Mesendoderm (in vitro differentiated cells): ENCODE measurements at regions not wholly inside any gene's neighbourhood (a gene's known extent, or its start where the extent isn't known, plus 50 kb on each side); places are given as distances from the start of the nearest gene placed in this dataset.
A peak's percentile ranks its signal among the peaks of the same experiment; 100 is the strongest.
"Not testable (repeated sequence)": the region's sequence is repeated elsewhere in the genome, so short reads cannot be mapped to it uniquely, and the experiment has no call there.

Experiments
- DNase-seq: peaks from one replicate; pipeline ENCODE4 v3.0.0; 2013
- H2AK5ac ChIP-seq: 2 replicates; pipeline ENCODE4 v1.6.1; 2013; ENCODE audit warnings: low read length, inconsistent platforms
- H2BK120ac ChIP-seq: 2 replicates; pipeline ENCODE4 v1.6.1; 2013; ENCODE audit warnings: low read depth, mild to moderate bottlenecking, low read length, moderate library complexity, mixed read lengths
- H2BK15ac ChIP-seq: replicated peaks from 2 replicates; pipeline ENCODE4 v1.6.1; 2013; ENCODE audit warnings: low read depth, mild to moderate bottlenecking, moderate library complexity
- H2BK5ac ChIP-seq: 2 replicates; pipeline ENCODE4 v1.6.1; 2013; ENCODE audit warnings: low read length, inconsistent platforms
- H3K18ac ChIP-seq: 2 replicates; pipeline ENCODE4 v1.6.1; 2013; ENCODE audit warnings: mild to moderate bottlenecking, low read length, mixed read lengths
- H3K23ac ChIP-seq: one replicate; pipeline ENCODE4 v1.6.1; 2013; ENCODE audit warnings: low read length
- H3K27ac ChIP-seq: 2 replicates; pipeline ENCODE4 v1.5.1; 2013; ENCODE audit warnings: low read depth, mild to moderate bottlenecking, inconsistent platforms, low read length, moderate library complexity
- H3K27me3 ChIP-seq: 2 replicates; pipeline ENCODE4 v1.6.1; 2013; ENCODE audit warnings: low read length, control low read depth, mild to moderate bottlenecking, inconsistent platforms; ENCODE audit not compliant: insufficient read depth, poor library complexity
- H3K36me3 ChIP-seq: 2 replicates; pipeline ENCODE4 v1.6.1; 2013; ENCODE audit warnings: low read length, inconsistent platforms; ENCODE audit not compliant: control insufficient read depth, insufficient read depth
- H3K4ac ChIP-seq: one replicate; pipeline ENCODE4 v1.6.1; 2013; ENCODE audit warnings: low read depth, mild to moderate bottlenecking, low read length, moderate library complexity
- H3K4me1 ChIP-seq: 2 replicates; pipeline ENCODE4 v1.6.1; 2013; ENCODE audit warnings: low read depth, low read length, inconsistent platforms; ENCODE audit not compliant: control insufficient read depth
- H3K4me2 ChIP-seq: 2 replicates; pipeline ENCODE4 v1.6.1; 2013; ENCODE audit warnings: low read length
- H3K4me3 ChIP-seq: 2 replicates; pipeline ENCODE4 v1.5.1; 2013; ENCODE audit warnings: mild to moderate bottlenecking, low read length
- H3K56ac ChIP-seq: one replicate; pipeline ENCODE4 v1.6.1; 2013; ENCODE audit warnings: low read length
- H3K79me1 ChIP-seq: 2 replicates; pipeline ENCODE4 v1.6.1; 2013; ENCODE audit warnings: low read length, inconsistent platforms
- H3K79me2 ChIP-seq: 2 replicates; pipeline ENCODE4 v1.6.1; 2013; ENCODE audit warnings: mild to moderate bottlenecking, low read length; ENCODE audit not compliant: control insufficient read depth, insufficient read depth
- H3K9ac ChIP-seq: 2 replicates; pipeline ENCODE4 v1.6.1; 2013; ENCODE audit warnings: low read length, inconsistent platforms
- H4K5ac ChIP-seq: one replicate; pipeline ENCODE4 v1.6.1; 2013; ENCODE audit warnings: low read length
- H4K8ac ChIP-seq: one replicate; pipeline ENCODE4 v1.6.1; 2013; ENCODE audit warnings: low read depth, mild to moderate bottlenecking, control low read depth, low read length, moderate library complexity
- WGBS: extraction: QIAGEN DNeasy Blood & Tissue Kit; methylation state at CpG from one replicate; pipeline ENCODE4 v1.1.7; 2013; ENCODE audit warnings: low lambda C conversion rate, missing lambda C conversion rate; ENCODE audit not compliant: insufficient coverage; ENCODE audit errors: extremely low coverage; 5-methylcytosine and 5-hydroxymethylcytosine counted together

GRCh38 chr11:38598418-38598817 lies 2000.4 kb upstream of the RAG2 start:
- Histone ChIP-seq H2AK5ac (no peak overlapping the region), H2BK120ac (no peak overlapping the region), H3K79me1 (no peaks in the 10 kb centered on the region), H3K23ac (no peak overlapping the region), H3K36me3 (no peaks in the 10 kb centered on the region), H4K5ac (no peak overlapping the region), H3K18ac (no peak overlapping the region), H4K8ac (no peak overlapping the region), H2BK15ac (no peak overlapping the region), H3K56ac (no peak overlapping the region), H3K27ac (no peak overlapping the region), H3K9ac (no peak overlapping the region), H3K79me2 (no peaks in the 10 kb centered on the region), H3K4me1 (no peaks in the 10 kb centered on the region), H3K4me3 (no peak overlapping the region), H2BK5ac (no peak overlapping the region), H3K4ac (no peak overlapping the region), H3K27me3 (no peaks in the 10 kb centered on the region), H3K4me2 (no peak overlapping the region)
- WGBS: no CpG with 5 or more reads among the region's 6 CpGs
- peak; percentile 3 for DNase-seq

- H4K8ac ChIP-seq, H3K4me1 ChIP-seq, DNase-seq, H3K18ac ChIP-seq, H3K79me2 ChIP-seq, H3K36me3 ChIP-seq, H2BK5ac ChIP-seq, H3K56ac ChIP-seq, H3K27ac ChIP-seq, H2BK120ac ChIP-seq, H2AK5ac ChIP-seq, H3K4ac ChIP-seq, H3K23ac ChIP-seq, H3K79me1 ChIP-seq, H3K9ac ChIP-seq, H2BK15ac ChIP-seq, H3K4me3 ChIP-seq, H4K5ac ChIP-seq, H3K27me3 ChIP-seq, H3K4me2 ChIP-seq: not testable (repeated sequence)
- WGBS: no CpG with 5 or more reads among the region's 13 CpGs
These were observed 1997.5 kb upstream of the RAG2 start for GRCh38 chr11:38595359-38596016.

GRCh38 chr11:38594895-38595294 lies 1996.9 kb upstream of the RAG2 start:
- Histone ChIP-seq H3K4ac (no peak overlapping the region), H3K4me3 (no peak overlapping the region), H2BK15ac (no peak overlapping the region), H3K9ac (no peak overlapping the region), H2BK120ac (no peak overlapping the region), H3K18ac (no peak overlapping the region), H3K36me3 (no peaks in the 10 kb centered on the region), H3K56ac (no peak overlapping the region), H3K79me1 (no peaks in the 10 kb centered on the region), H3K23ac (no peak overlapping the region), H3K27me3 (no peaks in the 10 kb centered on the region), H3K79me2 (no peaks in the 10 kb centered on the region), H2BK5ac (no peak overlapping the region), H4K5ac (no peak overlapping the region), H3K27ac (no peak overlapping the region), H4K8ac (no peak overlapping the region), H2AK5ac (no peak overlapping the region), H3K4me2 (no peak overlapping the region), H3K4me1 (no peaks in the 10 kb centered on the region)
- DNase-seq: no peak
- WGBS: no CpG with 5 or more reads among the region's 3 CpGs

GRCh38 chr11:38593649-38594048 lies 1995.6 kb upstream of the RAG2 start:
- Histone ChIP-seq H3K4me2 (no peak overlapping the region), H3K36me3 (no peaks in the 10 kb centered on the region), H2BK15ac (no peak overlapping the region), H3K4me1 (no peaks in the 10 kb centered on the region), H3K23ac (no peak overlapping the region), H3K79me2 (no peaks in the 10 kb centered on the region), H2BK120ac (no peak overlapping the region), H2BK5ac (no peak overlapping the region), H3K18ac (no peak overlapping the region), H4K8ac (no peak overlapping the region), H3K4ac (no peak overlapping the region), H2AK5ac (no peak overlapping the region), H3K4me3 (no peak overlapping the region), H3K9ac (no peak overlapping the region), H3K56ac (no peak overlapping the region), H3K27me3 (no peaks in the 10 kb centered on the region), H3K27ac (no peak overlapping the region), H4K5ac (no peak overlapping the region), H3K79me1 (no peaks in the 10 kb centered on the region)
- no peak for DNase-seq
- no CpG with 5 or more reads among the region's 1 CpG for WGBS

GRCh38 chr11:38582756-38583155 lies 1984.7 kb upstream of the RAG2 start:
- no peaks in the 10 kb centered on the region for H3K27me3 ChIP-seq
- no CpG with 5 or more reads among the region's 3 CpGs for WGBS
- H3K56ac ChIP-seq: no peak overlapping the region
- no peak overlapping the region for H2AK5ac ChIP-seq
- no peak overlapping the region for H2BK120ac ChIP-seq
- H3K36me3 ChIP-seq: no peaks in the 10 kb centered on the region
- no peak overlapping the region for H2BK15ac ChIP-seq
- no peak overlapping the region for H3K23ac ChIP-seq
- H3K4me2 ChIP-seq: no peak overlapping the region
- no peak overlapping the region for H2BK5ac ChIP-seq
- no peaks in the 10 kb centered on the region for H3K4me1 ChIP-seq
- no peaks in the 10 kb centered on the region for H3K79me1 ChIP-seq
- no peak overlapping the region for H3K9ac ChIP-seq
- H3K4ac ChIP-seq: no peak overlapping the region
- no peaks in the 10 kb centered on the region for H3K79me2 ChIP-seq
- H3K4me3 ChIP-seq: no peak overlapping the region
- DNase-seq: peak; percentile 10
- H4K5ac ChIP-seq: no peak overlapping the region
- no peak overlapping the region for H3K27ac ChIP-seq
- no peak overlapping the region for H3K18ac ChIP-seq
- H4K8ac ChIP-seq: no peak overlapping the region

- Histone ChIP-seq H4K5ac (no peak overlapping the region), H3K23ac (no peak overlapping the region)
These were observed 1984.1 kb upstream of the RAG2 start for GRCh38 chr11:38582151-38582550.

More at GRCh38 chr11:38582151-38582550, 1984.1 kb upstream of the RAG2 start:
- Histone ChIP-seq H3K4me3 (no peak overlapping the region), H3K18ac (no peak overlapping the region), H2AK5ac (no peak overlapping the region), H3K56ac (no peak overlapping the region), H2BK5ac (no peak overlapping the region), H3K4me2 (no peak overlapping the region), H3K4ac (no peak overlapping the region), H3K27me3 (no peaks in the 10 kb centered on the region), H3K79me2 (no peaks in the 10 kb centered on the region), H2BK120ac (no peak overlapping the region), H4K8ac (no peak overlapping the region), H2BK15ac (no peak overlapping the region), H3K4me1 (no peaks in the 10 kb centered on the region), H3K9ac (no peak overlapping the region), H3K79me1 (no peaks in the 10 kb centered on the region), H3K36me3 (no peaks in the 10 kb centered on the region), H3K27ac (no peak overlapping the region)
- no peak for DNase-seq
